ENCODE measurements at regions not wholly inside any gene's neighbourhood (a gene's known extent, or its start where the extent isn't known, plus 50 kb on each side); places are given as distances from the start of the nearest gene placed in this dataset.

GRCh38 chr20:39829256-39829655, 859.8 kb downstream of the MAFB start:
- no peak for DNase-seq (ENCODE audit: low spot score)

- DNase-seq (ENCODE audit: low spot score) = no peak
Observed at GRCh38 chr20:39825950-39826349, 863.1 kb downstream of the MAFB start.

GRCh38 chr20:39825524-39825923, 863.4 kb downstream of the DHX35 start:
- DNase-seq (ENCODE audit: low spot score) = no peak

GRCh38 chr20:39823224-39823623, 861.1 kb downstream of the DHX35 start:
- no peak for DNase-seq (ENCODE audit: low spot score)

GRCh38 chr20:39822667-39823066, 860.5 kb downstream of the DHX35 start:
- DNase-seq (ENCODE audit: low spot score) = no peak

GRCh38 chr20:39813190-39813829, 851.2 kb downstream of the DHX35 start:
- DNase-seq (ENCODE audit: low spot score) = no peak

- DNase-seq (ENCODE audit: low spot score) = no peak
Observed at GRCh38 chr20:39812116-39812515, 850.0 kb downstream of the DHX35 start.

- no peak for DNase-seq (ENCODE audit: low spot score)
Observed at GRCh38 chr20:39810309-39810708, 848.2 kb downstream of the DHX35 start.

GRCh38 chr20:39808613-39809012, 846.5 kb downstream of the DHX35 start:
- no peak for DNase-seq (ENCODE audit: low spot score)

GRCh38 chr20:39800548-39800947, 838.4 kb downstream of the DHX35 start:
- no peak for DNase-seq (ENCODE audit: low spot score)

GRCh38 chr20:39800111-39800510, 838.0 kb downstream of the DHX35 start:
- no peak for DNase-seq (ENCODE audit: low spot score)

- DNase-seq (ENCODE audit: low spot score) = no peak
Observed at GRCh38 chr20:39799366-39799965, 837.3 kb downstream of the DHX35 start.

GRCh38 chr20:39795401-39796272, 833.5 kb downstream of the DHX35 start:
- no peak for DNase-seq (ENCODE audit: low spot score)

GRCh38 chr20:39792334-39792733, 830.2 kb downstream of the DHX35 start:
- no peak for DNase-seq (ENCODE audit: low spot score)

- DNase-seq (ENCODE audit: low spot score) = no peak
Observed at GRCh38 chr20:39789411-39789810, 827.3 kb downstream of the DHX35 start.

- no peak for DNase-seq (ENCODE audit: low spot score)
Observed at GRCh38 chr20:39785252-39785917, 823.2 kb downstream of the DHX35 start.

- DNase-seq (ENCODE audit: low spot score) = no peak
Observed at GRCh38 chr20:39784693-39785092, 822.5 kb downstream of the DHX35 start.

GRCh38 chr20:39778847-39779604, 816.9 kb downstream of the DHX35 start:
- DNase-seq (ENCODE audit: low spot score) = no peak

GRCh38 chr20:39778431-39778830, 816.3 kb downstream of the DHX35 start:
- no peak for DNase-seq (ENCODE audit: low spot score)

- no peak for DNase-seq (ENCODE audit: low spot score)
Observed at GRCh38 chr20:39777610-39778009, 815.5 kb downstream of the DHX35 start.

GRCh38 chr20:39775110-39775509, 813.0 kb downstream of the DHX35 start:
- no peak for DNase-seq (ENCODE audit: low spot score)

Data from putamen (tissue), 1 donor.